Natural killer cell treated with Interleukin-12 subunit alpha and Interleukin-12 subunit beta and Interleukin-15 and Interleukin-18, amount 100 ng/mL, for 72 hours (primary cell): ENCODE measurements at regions not wholly inside any gene's neighbourhood (a gene's known extent, or its start where the extent isn't known, plus 50 kb on each side); places are given as distances from the start of the nearest gene placed in this dataset.
"Not testable (repeated sequence)": the region's sequence is repeated elsewhere in the genome, so short reads cannot be mapped to it uniquely, and the experiment has no call there.

Experiments used
- ATAC-seq, 2 donors: fragments of 150-1000 bp; cut with Tn5 transposase in 1 of 2; sonication (Bioruptor Pico), chemical (Tn5 transposase) in 1 of 2; 2 replicates each; pipeline ENCODE4 v1.10.0; 2021
- DNase-seq: peaks from one replicate; pipeline ENCODE4 v3.0.0; 2022; ENCODE audit warnings: low spot score
- H3K27ac Mint-ChIP-seq, 2 donors: 1 replicate in 1 of 2; 2 replicates in 1 of 2; pipeline ENCODE4 v1.8.0; 2022; ENCODE audit warnings: mixed read lengths in 2 of 2, mild to moderate bottlenecking in 1 of 2, moderate library complexity in 1 of 2
- H3K27me3 Mint-ChIP-seq, 2 donors: 1 replicate in 1 of 2; 2 replicates in 1 of 2; pipeline ENCODE4 v1.8.0; 2022; ENCODE audit warnings: mixed read lengths in 2 of 2
- H3K36me3 Mint-ChIP-seq: one replicate; pipeline ENCODE4 v1.8.0; 2022; ENCODE audit warnings: mixed read lengths
- H3K4me1 Mint-ChIP-seq, 2 donors: 1 replicate in 1 of 2; 2 replicates in 1 of 2; pipeline ENCODE4 v1.8.0; 2022; ENCODE audit warnings: low read depth in 2 of 2, mixed read lengths in 2 of 2, mild to moderate bottlenecking in 1 of 2
- H3K4me3 Mint-ChIP-seq: one replicate; pipeline ENCODE4 v1.8.0; 2022; ENCODE audit warnings: mixed read lengths
- H3K9me3 Mint-ChIP-seq: 2 replicates; pipeline ENCODE4 v1.8.0; 2022; ENCODE audit warnings: mixed read lengths

- Mint-ChIP-seq H3K9me3 (no peaks in the 10 kb centered on the region), H3K27ac (no peak overlapping the region), H3K36me3 (no peaks in the 10 kb centered on the region), H3K4me3 (no peak overlapping the region), H3K27me3 (peaks cover 0 to 16% of the 10 kb centered on the region in 2 donors), H3K4me1 (peaks cover 3 to 5% of the 10 kb centered on the region in 2 donors)
- no peak for ATAC-seq
- DNase-seq, result no peak
These were observed 107.6 kb downstream of the ATXN3L start for GRCh38 chrX:13212191-13212651.

GRCh38 chrX:13210142-13210541 is 109.7 kb downstream of the ATXN3L start:
- peaks cover 0 to 20% of the 10 kb centered on the region in 2 donors for H3K27me3 Mint-ChIP-seq
- H3K9me3 Mint-ChIP-seq, H3K36me3 Mint-ChIP-seq, DNase-seq, ATAC-seq, H3K4me1 Mint-ChIP-seq, H3K27ac Mint-ChIP-seq, H3K4me3 Mint-ChIP-seq: not testable (repeated sequence)

GRCh38 chrX:13209704-13210103 is 110.1 kb downstream of the ATXN3L start:
- H3K36me3 Mint-ChIP-seq, H3K4me3 Mint-ChIP-seq, H3K27ac Mint-ChIP-seq, H3K9me3 Mint-ChIP-seq, H3K4me1 Mint-ChIP-seq, DNase-seq, ATAC-seq: not testable (repeated sequence)
- peaks cover 0 to 20% of the 10 kb centered on the region in 2 donors for H3K27me3 Mint-ChIP-seq

- no peak for ATAC-seq
These were observed 111.4 kb downstream of the ATXN3L start for GRCh38 chrX:13208281-13208935.

GRCh38 chrX:13203271-13203670 is 116.6 kb downstream of the ATXN3L start:
- Mint-ChIP-seq H3K27me3 (peaks cover 0 to 30% of the 10 kb centered on the region in 2 donors), H3K9me3 (no peaks in the 10 kb centered on the region), H3K4me3 (no peak overlapping the region), H3K4me1 (no peaks in the 10 kb centered on the region), H3K27ac (no peak overlapping the region), H3K36me3 (no peaks in the 10 kb centered on the region)
- ATAC-seq (no peak), DNase-seq (no peak)

More at GRCh38 chrX:13208281-13208935, 111.4 kb downstream of the ATXN3L start:
- no peak overlapping the region for H3K27ac Mint-ChIP-seq
- no peak for DNase-seq
- H3K27me3 Mint-ChIP-seq, result peaks cover 0 to 23% of the 10 kb centered on the region in 2 donors
- no peaks in the 10 kb centered on the region for H3K9me3 Mint-ChIP-seq
- no peak overlapping the region for H3K4me3 Mint-ChIP-seq
- peaks cover 3 to 5% of the 10 kb centered on the region in 2 donors for H3K4me1 Mint-ChIP-seq
- H3K36me3 Mint-ChIP-seq, result no peaks in the 10 kb centered on the region

- peaks cover 0 to 28% of the 10 kb centered on the region in 2 donors for H3K27me3 Mint-ChIP-seq
- no peaks in the 10 kb centered on the region for H3K4me1 Mint-ChIP-seq
- no peaks in the 10 kb centered on the region for H3K36me3 Mint-ChIP-seq
- ATAC-seq, result no peak
- DNase-seq, result no peak
- H3K4me3 Mint-ChIP-seq, result no peak overlapping the region
- H3K27ac Mint-ChIP-seq, result no peak overlapping the region
- no peaks in the 10 kb centered on the region for H3K9me3 Mint-ChIP-seq
These were observed 118.1 kb downstream of the ATXN3L start for GRCh38 chrX:13201605-13202219.

- H3K9me3 Mint-ChIP-seq, result no peaks in the 10 kb centered on the region
- H3K36me3 Mint-ChIP-seq, result no peaks in the 10 kb centered on the region
- H3K27ac Mint-ChIP-seq, result no peak overlapping the region
- H3K4me3 Mint-ChIP-seq, result no peak overlapping the region
- peaks cover 0 to 21% of the 10 kb centered on the region in 2 donors for H3K27me3 Mint-ChIP-seq
- H3K4me1 Mint-ChIP-seq, result no peaks in the 10 kb centered on the region
- DNase-seq (no peak), ATAC-seq (no peak)
These were observed 119.5 kb downstream of the ATXN3L start for GRCh38 chrX:13200398-13200797.

- Mint-ChIP-seq H3K27me3 (peaks cover 0 to 26% of the 10 kb centered on the region in 2 donors), H3K9me3 (no peaks in the 10 kb centered on the region), H3K27ac (no peak overlapping the region), H3K4me1 (peaks cover 0 to 3% of the 10 kb centered on the region in 2 donors), H3K36me3 (no peaks in the 10 kb centered on the region), H3K4me3 (no peak overlapping the region)
- ATAC-seq, result no peak
- DNase-seq, result no peak
These were observed 121.1 kb downstream of the ATXN3L start for GRCh38 chrX:13198762-13199064.

GRCh38 chrX:13198056-13198761 is 121.6 kb downstream of the ATXN3L start:
- Mint-ChIP-seq H3K4me1 (peaks cover 0 to 3% of the 10 kb centered on the region in 2 donors), H3K27me3 (peaks cover 0 to 27% of the 10 kb centered on the region in 2 donors), H3K4me3 (no peak overlapping the region), H3K9me3 (no peaks in the 10 kb centered on the region), H3K36me3 (no peaks in the 10 kb centered on the region), H3K27ac (no peak overlapping the region)
- DNase-seq (no peak), ATAC-seq (no peak)

GRCh38 chrX:13196782-13197181 is 123.1 kb downstream of the ATXN3L start:
- H3K4me3 Mint-ChIP-seq, result no peak overlapping the region
- DNase-seq, result no peak
- no peaks in the 10 kb centered on the region for H3K9me3 Mint-ChIP-seq
- H3K36me3 Mint-ChIP-seq, result no peaks in the 10 kb centered on the region
- no peak overlapping the region for H3K27ac Mint-ChIP-seq
- H3K4me1 Mint-ChIP-seq, result peaks cover 0 to 3% of the 10 kb centered on the region in 2 donors
- peaks cover 0 to 26% of the 10 kb centered on the region in 2 donors for H3K27me3 Mint-ChIP-seq
- no peak for ATAC-seq

- peaks cover 0 to 18% of the 10 kb centered on the region in 2 donors for H3K27me3 Mint-ChIP-seq
- H3K27ac Mint-ChIP-seq, result no peak overlapping the region
- H3K36me3 Mint-ChIP-seq, result no peaks in the 10 kb centered on the region
- no peak overlapping the region for H3K4me3 Mint-ChIP-seq
- no peaks in the 10 kb centered on the region for H3K9me3 Mint-ChIP-seq
- ATAC-seq (no peak), DNase-seq (no peak)
- H3K4me1 Mint-ChIP-seq, result peaks cover 0 to 3% of the 10 kb centered on the region in 2 donors
These were observed 124.5 kb downstream of the ATXN3L start for GRCh38 chrX:13195340-13195739.

GRCh38 chrX:13194291-13195103 is 125.4 kb downstream of the ATXN3L start:
- Mint-ChIP-seq H3K36me3 (no peaks in the 10 kb centered on the region), H3K4me3 (no peak overlapping the region), H3K27ac (peak overlapping the region in 1 of 2 donors; percentile 61), H3K27me3 (peaks cover 0 to 13% of the 10 kb centered on the region in 2 donors), H3K4me1 (peaks cover 0 to 6% of the 10 kb centered on the region in 2 donors), H3K9me3 (no peaks in the 10 kb centered on the region)
- no peak for DNase-seq
- no peak for ATAC-seq

GRCh38 chrX:13190051-13190450 is 129.8 kb downstream of the ATXN3L start:
- Mint-ChIP-seq H3K36me3 (no peaks in the 10 kb centered on the region), H3K4me3 (no peak overlapping the region), H3K27me3 (peaks cover 0 to 17% of the 10 kb centered on the region in 2 donors), H3K4me1 (peaks cover 0 to 6% of the 10 kb centered on the region in 2 donors), H3K27ac (no peak overlapping the region), H3K9me3 (no peaks in the 10 kb centered on the region)
- DNase-seq, result no peak
- no peak for ATAC-seq
